CD4-positive, alpha-beta T cell (primary cell): ENCODE measurements at regions not wholly inside any gene's neighbourhood (a gene's known extent, or its start where the extent isn't known, plus 50 kb on each side); places are given as distances from the start of the nearest gene placed in this dataset.

Experiments
- ATAC-seq: fragments of 200-7000 bp; cut with Tn5 transposase; one replicate; pipeline ENCODE4 v1.10.0; 2022; ENCODE audit warnings: mild to moderate bottlenecking; ENCODE audit not compliant: poor library complexity
- CTCF ChIA-PET: fragments of 350-600 bp; sonication (Branson Sonifier 250); formaldehyde crosslinking; loops from one replicate; lab custom pipeline; 2021; ENCODE audit warnings: antibody characterized with exemption, inconsistent platforms; lab: Charles Lee
- POLR2A ChIA-PET: fragments of 350-600 bp; sonication (Branson Sonifier 250); formaldehyde crosslinking; loops from one replicate; lab custom pipeline; 2021; ENCODE audit warnings: antibody characterized with exemption, inconsistent platforms; lab: Charles Lee
- DNase-seq, 14 experiments: peaks; one replicate each; pipeline ENCODE4 v3.0.0-alpha.2; 2013 to 2020; ENCODE audit warnings: mixed read lengths in 2 of 14
- H3K27ac ChIP-seq, 2 donors: one replicate each; pipeline versions ENCODE4 v1.5.1 to v1.7.0; 2013; ENCODE audit warnings: low read length in 2 of 2, low read depth in 1 of 2, mild to moderate bottlenecking in 1 of 2
- H3K27me3 ChIP-seq, 2 experiments: 1 replicate in 1 of 2; 2 replicates in 1 of 2; pipeline versions ENCODE4 v1.6.1 to v1.7.0; 2013; ENCODE audit warnings: low read length in 2 of 2, control low read depth in 1 of 2, mild to moderate bottlenecking in 1 of 2, moderate library complexity in 1 of 2; ENCODE audit not compliant: insufficient read depth in 2 of 2, control insufficient read depth in 1 of 2
- H3K36me3 ChIP-seq: one replicate; pipeline ENCODE4 v1.6.1; 2013; ENCODE audit warnings: low read length, control low read depth; ENCODE audit not compliant: insufficient read depth
- H3K4me1 ChIP-seq: one replicate; pipeline ENCODE4 v1.6.1; 2013; ENCODE audit warnings: low read length, control low read depth; ENCODE audit not compliant: insufficient read depth
- H3K4me3 ChIP-seq: one replicate; pipeline ENCODE4 v1.5.1; 2013; ENCODE audit warnings: mild to moderate bottlenecking, low read length, moderate library complexity
- H3K9me3 ChIP-seq, 2 experiments: 1 replicate in 1 of 2; 2 replicates in 1 of 2; pipeline versions ENCODE4 v1.6.1 to v1.7.0; 2013; ENCODE audit warnings: low read length in 2 of 2, mild to moderate bottlenecking in 2 of 2, control low read depth in 1 of 2, moderate library complexity in 1 of 2; ENCODE audit not compliant: control insufficient read depth in 1 of 2, insufficient read depth in 1 of 2
- H3K27ac Mint-ChIP-seq: one replicate; pipeline ENCODE4 v1.8.0; 2020; ENCODE audit warnings: mixed read lengths
- H3K27me3 Mint-ChIP-seq: one replicate; pipeline ENCODE4 v1.8.0; 2021; ENCODE audit warnings: mixed read lengths
- H3K36me3 Mint-ChIP-seq: one replicate; pipeline ENCODE4 v1.8.0; 2021; ENCODE audit warnings: low read depth, mixed read lengths
- H3K4me1 Mint-ChIP-seq: one replicate; pipeline ENCODE4 v1.8.0; 2021; ENCODE audit warnings: low read depth, mixed read lengths
- H3K4me3 Mint-ChIP-seq: one replicate; pipeline ENCODE4 v1.8.0; 2020; ENCODE audit warnings: mild to moderate bottlenecking, mixed read lengths
- H3K9me3 Mint-ChIP-seq: one replicate; pipeline ENCODE4 v1.8.0; 2020; ENCODE audit warnings: mixed read lengths
- CTCF ChIP-seq: fragments of 200-600 bp; IDR thresholded peaks from one replicate; pipeline ENCODE4 v1.8.0; 2022; ENCODE audit warnings: antibody characterized with exemption, mild to moderate bottlenecking
- intact Hi-C, 2 experiments: fragments of 100-400 bp; cut with DNase I in 1 of 2; cut with micrococcal nuclease in 1 of 2; formaldehyde crosslinking; loops; one replicate each; pipeline versions ENCODE4 v1.15.1 to v1.9.0; 2023 to 2025; cut with DNase I, micrococcal nuclease

- Mint-ChIP-seq H3K36me3 (no peaks in the 10 kb centered on the region), H3K27ac (no peak overlapping the region), H3K9me3 (no peaks in the 10 kb centered on the region), H3K4me3 (no peak overlapping the region), H3K4me1 (no peaks in the 10 kb centered on the region), H3K27me3 (peaks cover 3% of the 10 kb centered on the region)
- Histone ChIP-seq H3K4me1 (no peaks in the 10 kb centered on the region), H3K9me3 (no peaks in the 10 kb centered on the region), H3K27me3 (peaks cover 0 to 2% of the 10 kb centered on the region in 2 experiments), H3K27ac (no peak overlapping the region), H3K4me3 (no peak overlapping the region), H3K36me3 (no peaks in the 10 kb centered on the region)
- TF ChIP-seq CTCF, result no peak
- intact Hi-C loops, result no loop called here
- DNase-seq (no peak), ATAC-seq (no peak)
- ChIA-PET CTCF (no interaction called here), POLR2A (no interaction called here)
Measured at GRCh38 chr20:20808016-20808415, 95.6 kb upstream of the RALGAPA2 start.

- no peak overlapping the region for H3K27ac ChIP-seq
- DNase-seq (no peak), ATAC-seq (no peak)
- Mint-ChIP-seq H3K27me3 (peaks cover 3% of the 10 kb centered on the region), H3K4me3 (no peak overlapping the region), H3K27ac (no peak overlapping the region), H3K4me1 (no peaks in the 10 kb centered on the region), H3K9me3 (no peaks in the 10 kb centered on the region), H3K36me3 (no peaks in the 10 kb centered on the region)
- no peak for TF ChIP-seq CTCF
- intact Hi-C loops, result no loop called here
- H3K36me3 ChIP-seq, result no peaks in the 10 kb centered on the region
- CTCF ChIA-PET, result no interaction called here
- H3K9me3 ChIP-seq, result no peaks in the 10 kb centered on the region
- H3K4me1 ChIP-seq, result no peaks in the 10 kb centered on the region
- POLR2A ChIA-PET, result no interaction called here
- H3K27me3 ChIP-seq, result peaks cover 0 to 2% of the 10 kb centered on the region in 2 experiments
- no peak overlapping the region for H3K4me3 ChIP-seq
Measured at GRCh38 chr20:20806121-20807095, 94.0 kb upstream of the RALGAPA2 start.

DNA sequence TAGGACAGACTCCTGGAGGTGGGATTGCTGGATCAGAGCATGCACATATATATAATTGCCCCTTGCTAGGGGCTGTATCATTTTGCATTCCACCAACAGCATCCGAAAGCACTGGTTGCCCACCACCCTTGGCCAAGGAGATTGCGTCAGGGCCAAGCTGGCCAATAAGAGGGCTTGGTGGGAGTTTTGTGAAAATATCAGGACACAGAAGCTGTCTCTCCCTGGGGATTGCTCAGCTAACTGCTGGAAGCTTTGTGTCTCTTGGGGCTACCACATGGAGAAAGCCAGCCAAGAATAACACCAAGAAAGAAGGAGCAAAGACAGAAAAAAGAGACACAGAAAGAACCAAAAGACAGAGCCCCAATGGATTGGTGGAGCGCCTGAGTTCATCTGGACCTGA lies 90.6 kb upstream of the RALGAPA2 start:
- H3K9me3 Mint-ChIP-seq, result no peaks in the 10 kb centered on the region
- ChIA-PET CTCF (no interaction called here), POLR2A (no interaction called here)
- no peak overlapping the region for H3K4me3 Mint-ChIP-seq
- Histone ChIP-seq H3K27ac (no peak overlapping the region), H3K4me3 (no peak overlapping the region), H3K9me3 (no peaks in the 10 kb centered on the region), H3K27me3 (peaks cover 0 to 2% of the 10 kb centered on the region in 2 experiments), H3K36me3 (no peaks in the 10 kb centered on the region), H3K4me1 (no peaks in the 10 kb centered on the region)
- DNase-seq (no peak), ATAC-seq (no peak)
- no peaks in the 10 kb centered on the region for H3K36me3 Mint-ChIP-seq
- no peaks in the 10 kb centered on the region for H3K4me1 Mint-ChIP-seq
- TF ChIP-seq CTCF, result no peak
- intact Hi-C loops, result no loop called here
- no peaks in the 10 kb centered on the region for H3K27me3 Mint-ChIP-seq
- H3K27ac Mint-ChIP-seq, result no peak overlapping the region
